HG03280 (cell line): ENCODE measurements at regions not wholly inside any gene's neighbourhood (a gene's known extent, or its start where the extent isn't known, plus 50 kb on each side); places are given as distances from the start of the nearest gene placed in this dataset.

Experiments
- ATAC-seq: cut with Tn5 transposase; IDR thresholded peaks from one replicate; pipeline ENCODE4 v1.9.1; 2021; ENCODE audit warnings: mild to moderate bottlenecking, moderate library complexity; ENCODE audit not compliant: unreplicated experiment

DNA sequence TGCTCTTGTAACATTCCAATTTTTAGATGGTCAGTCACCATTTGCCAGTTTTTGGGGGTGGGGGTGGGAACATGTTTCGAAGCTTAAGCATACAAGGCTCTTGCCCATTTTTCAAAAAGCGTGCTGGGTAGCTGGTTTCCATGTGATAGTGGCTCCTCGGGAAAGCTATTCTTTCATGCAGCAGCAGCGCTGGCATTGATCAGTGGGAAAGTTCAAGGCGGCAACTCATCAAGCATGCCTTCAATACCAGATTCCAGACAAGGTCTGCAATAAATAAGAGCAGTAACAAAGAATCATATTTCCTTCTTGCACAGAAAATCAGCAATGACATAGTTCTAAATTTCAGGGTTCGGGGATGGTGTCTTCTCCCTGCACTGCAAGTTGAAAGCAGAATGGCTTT lies 133.5 kb upstream of the ONECUT1 start:
- ATAC-seq, result no peak

DNA sequence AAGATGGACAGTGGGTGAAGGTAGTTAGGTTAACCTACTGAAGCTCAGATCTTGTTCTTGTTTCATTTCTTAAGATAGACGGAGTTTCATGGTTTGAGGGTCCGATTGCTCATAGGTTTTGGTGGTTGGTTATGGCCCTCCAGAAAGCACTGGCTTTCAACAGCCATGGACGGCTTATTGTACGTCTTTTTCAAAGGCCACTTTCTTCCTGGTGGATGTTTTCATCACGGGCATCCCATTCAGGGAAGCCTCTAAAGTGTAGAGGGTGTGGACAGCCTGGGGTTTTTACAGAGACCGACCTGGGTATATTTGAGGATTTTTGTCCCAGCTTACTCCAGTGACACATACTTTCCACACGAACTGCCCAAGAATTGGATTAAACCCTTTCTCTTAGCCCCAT lies 132.7 kb upstream of the ONECUT1 start:
- no peak for ATAC-seq

DNA sequence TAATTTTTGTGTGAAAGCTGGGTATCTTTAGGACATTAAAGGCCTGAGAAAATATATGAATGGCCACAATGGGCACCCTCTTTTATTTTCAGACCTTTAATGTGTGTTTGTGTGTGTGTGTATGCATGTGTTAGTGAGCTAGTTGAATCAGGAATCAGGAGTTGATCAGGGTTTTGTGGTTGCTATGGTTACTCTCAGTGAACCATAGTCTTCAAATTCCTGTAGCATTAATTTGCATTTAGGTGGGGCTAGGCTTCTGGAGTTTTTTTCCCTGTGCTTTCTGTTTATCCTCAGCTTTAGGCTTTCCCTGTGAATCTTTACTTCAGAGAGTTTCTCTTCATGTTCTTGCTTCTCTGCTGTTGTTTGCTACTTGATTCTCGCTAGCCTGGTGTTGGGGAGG lies 122.0 kb upstream of the ONECUT1 start:
- ATAC-seq, result no peak

DNA sequence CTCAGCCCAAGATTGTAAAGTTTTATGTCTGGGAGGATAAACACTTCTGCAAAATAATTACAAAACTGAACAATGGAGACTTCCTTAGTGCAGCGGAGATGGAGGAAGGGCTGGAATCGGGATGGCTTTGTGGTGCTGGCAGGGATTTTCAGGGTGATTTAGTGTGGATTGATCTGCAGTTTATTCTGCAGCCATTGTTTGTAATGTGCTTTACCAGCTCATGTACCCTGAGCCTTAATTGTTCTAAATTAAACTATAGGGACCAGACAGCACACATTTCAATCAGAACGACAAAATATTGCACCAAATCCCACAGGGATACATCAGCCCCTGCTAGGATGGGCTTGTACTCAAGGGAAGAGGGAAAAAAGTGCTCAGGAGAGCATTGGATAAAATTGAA lies 103.2 kb upstream of the ONECUT1 start:
- ATAC-seq, result no peak

DNA sequence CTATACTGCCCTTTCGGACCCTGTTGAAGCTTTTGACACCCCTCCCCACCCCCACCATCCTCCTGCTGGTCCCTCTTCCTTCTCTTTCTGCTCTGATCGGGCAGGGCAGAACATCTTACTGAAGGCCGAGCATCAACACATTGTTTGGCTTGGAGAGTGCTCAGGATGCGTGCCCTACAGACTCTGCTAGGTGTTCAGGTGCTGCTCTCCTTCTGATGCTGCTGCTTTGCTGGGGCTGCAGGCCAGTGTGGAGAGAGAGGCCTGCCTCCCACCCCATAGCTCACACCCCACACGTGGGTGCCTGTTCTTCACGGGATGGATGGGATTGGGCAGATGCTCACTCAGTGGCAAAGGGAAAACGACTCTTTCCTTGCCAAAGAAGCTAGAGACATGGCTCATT lies 89.8 kb upstream of the ONECUT1 start:
- no peak for ATAC-seq

DNA sequence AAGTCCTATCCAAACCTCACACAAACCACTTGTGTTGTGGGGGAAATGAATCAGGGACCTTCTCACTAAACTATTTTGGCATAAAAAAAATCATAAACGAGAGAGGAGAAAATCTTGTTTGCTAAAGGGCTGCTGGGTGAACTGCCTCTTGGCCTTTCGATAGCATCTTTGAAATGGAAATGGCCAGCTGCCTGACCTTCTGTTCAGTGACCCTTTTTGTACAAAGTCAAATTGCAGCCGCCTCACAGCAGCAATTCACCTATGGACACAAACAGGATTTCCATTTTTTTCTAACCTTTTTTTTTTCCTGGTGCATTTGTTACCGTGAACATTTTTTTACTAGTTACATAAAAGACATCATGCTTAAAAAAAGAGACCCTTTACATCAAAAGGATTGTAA lies 89.0 kb upstream of the ONECUT1 start:
- ATAC-seq, result no peak

DNA sequence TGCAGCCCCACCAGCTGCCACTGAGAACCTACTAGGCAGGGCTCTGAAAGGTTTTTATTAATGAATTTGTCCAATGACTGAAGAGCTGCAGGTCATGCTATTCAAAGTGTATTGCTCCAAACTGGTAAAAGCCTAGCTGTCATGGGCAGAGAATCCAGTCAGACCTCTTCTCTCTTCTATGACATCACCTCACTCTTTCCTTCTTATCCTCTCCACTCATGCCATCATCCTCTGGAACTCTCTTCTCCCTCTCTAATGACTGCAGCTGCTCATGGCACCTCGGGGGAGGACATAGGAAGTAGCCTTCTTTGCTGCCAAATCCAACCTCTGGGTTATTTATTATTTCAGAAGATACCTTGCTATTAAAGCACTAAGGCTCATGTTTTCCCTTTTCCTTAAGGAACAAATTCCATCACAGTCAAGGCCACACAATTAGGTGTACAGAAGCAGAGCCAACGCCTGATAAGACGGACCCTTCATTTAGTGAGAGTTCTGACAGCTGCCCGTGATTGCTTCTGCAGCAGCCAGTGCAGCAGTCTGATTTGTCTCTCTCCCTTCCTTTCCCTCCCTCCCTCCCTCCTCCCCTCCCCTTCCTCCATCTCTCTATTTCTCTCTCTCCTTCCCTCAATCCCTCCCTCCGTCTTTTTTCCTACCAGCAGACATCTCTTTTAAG lies 87.0 kb upstream of the ONECUT1 start:
- no peak for ATAC-seq

DNA sequence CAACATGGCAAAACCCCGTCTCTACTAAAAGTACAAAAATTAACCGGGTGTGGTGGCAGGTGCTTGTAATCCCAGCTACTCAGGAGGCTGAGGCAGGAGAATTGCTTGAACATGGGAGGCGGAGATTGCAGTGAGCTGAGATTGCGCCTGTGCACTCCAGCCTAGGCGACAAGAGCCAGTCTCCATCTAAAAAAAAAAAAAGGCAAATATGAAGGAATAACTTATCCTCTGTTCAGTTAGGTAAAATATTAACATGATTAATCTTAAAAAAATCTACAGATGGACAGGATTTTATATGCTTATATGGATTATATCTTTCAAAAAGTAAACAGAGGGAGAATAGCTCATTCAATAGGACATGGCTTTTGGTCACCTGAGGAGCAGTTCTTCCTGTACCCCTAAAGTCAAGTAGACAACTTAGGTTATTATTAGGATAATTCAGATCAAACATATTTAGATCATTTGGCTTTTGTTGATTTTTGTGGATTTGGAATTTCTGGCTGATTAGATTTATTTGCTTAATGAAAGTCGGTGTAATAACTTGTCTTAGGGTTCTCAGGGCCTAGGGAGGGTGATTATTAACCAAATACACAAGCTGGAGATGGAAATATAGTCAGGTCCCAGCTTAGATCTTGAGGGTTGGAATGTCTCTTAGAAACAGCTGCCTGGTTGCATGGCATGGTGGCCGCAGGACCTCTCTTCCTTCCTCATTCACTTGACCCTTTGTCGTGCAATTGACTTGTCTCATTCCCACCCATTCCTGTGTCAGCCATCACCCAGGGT lies 82.1 kb upstream of the ONECUT1 start:
- no peak for ATAC-seq

DNA sequence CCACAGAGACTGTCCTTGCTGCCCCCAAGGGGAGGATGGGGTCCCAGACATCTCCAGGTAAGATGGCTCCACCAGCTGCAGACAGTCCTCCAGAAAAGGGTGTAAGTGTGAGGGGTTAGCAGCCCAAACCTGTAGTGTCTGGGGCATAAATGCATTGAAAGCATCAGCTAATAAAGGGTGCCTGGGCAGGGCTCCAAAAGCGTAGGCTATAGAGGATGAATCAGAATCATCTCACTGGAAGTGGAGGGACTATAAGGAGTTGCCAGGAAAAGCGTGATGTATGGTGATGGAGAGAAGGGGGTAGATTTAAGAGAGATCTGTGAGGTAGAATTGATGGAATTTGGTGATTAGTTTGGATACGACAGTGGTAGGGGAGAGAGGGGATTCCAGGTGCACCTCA lies 79.9 kb upstream of the ONECUT1 start:
- no peak for ATAC-seq

DNA sequence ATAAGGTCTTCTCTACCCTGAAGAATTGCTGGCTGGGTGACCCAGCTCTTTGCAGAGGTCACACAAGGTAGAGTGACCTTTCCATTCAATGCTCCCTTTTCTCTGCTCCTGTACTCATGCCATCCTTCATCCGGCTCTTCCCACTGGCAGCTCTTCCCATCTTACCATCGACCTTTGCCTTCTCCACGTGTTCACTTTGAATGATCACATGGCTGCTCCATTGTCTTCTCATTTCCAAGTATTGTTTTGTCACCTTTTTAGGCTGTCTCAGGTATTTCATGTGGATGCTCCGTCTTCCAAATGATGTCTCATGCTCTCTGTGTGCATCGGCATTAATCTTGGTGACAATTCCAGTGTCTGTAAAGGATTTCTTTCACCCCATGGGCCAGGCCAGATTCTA lies 76.6 kb upstream of the ONECUT1 start:
- no peak for ATAC-seq

DNA sequence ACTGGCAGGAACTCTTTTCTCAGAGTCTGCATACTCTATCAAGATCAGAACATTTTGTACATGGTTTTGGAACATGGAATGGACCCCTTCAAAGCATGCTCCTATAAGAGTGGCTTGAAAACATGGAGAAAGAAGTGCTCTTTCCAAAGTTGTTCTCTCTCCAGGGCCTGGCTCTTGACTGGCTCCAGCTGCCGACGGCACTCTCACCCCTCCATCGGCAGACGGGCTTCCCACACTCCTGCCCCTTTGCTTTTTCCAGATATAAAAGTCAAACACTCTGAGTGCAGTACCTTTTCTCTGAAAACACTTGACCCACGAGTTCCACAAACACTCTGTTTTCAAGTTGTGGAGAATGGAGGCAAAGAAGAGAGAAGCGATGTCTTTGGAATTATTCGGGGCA lies 72.5 kb upstream of the ONECUT1 start:
- no peak for ATAC-seq

DNA sequence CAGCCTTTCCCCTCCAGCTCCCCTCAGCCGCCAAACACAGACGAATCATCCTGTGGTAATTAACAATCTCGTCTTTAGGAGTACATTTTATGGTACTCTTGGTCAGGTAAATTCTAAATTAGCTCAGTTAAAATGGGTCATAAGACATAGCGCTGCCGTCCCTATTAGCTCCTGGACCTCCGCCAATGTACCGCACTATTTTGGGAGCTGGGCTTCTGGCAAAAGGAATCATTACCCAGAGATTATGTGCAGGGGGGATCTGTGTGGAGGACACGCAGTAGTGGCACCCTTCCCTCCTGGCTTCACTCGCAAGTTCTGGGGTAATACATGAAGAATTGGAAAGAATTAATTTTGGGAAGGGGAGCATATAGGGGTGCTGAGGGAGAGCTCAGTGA lies 68.6 kb upstream of the ONECUT1 start:
- no peak for ATAC-seq

DNA sequence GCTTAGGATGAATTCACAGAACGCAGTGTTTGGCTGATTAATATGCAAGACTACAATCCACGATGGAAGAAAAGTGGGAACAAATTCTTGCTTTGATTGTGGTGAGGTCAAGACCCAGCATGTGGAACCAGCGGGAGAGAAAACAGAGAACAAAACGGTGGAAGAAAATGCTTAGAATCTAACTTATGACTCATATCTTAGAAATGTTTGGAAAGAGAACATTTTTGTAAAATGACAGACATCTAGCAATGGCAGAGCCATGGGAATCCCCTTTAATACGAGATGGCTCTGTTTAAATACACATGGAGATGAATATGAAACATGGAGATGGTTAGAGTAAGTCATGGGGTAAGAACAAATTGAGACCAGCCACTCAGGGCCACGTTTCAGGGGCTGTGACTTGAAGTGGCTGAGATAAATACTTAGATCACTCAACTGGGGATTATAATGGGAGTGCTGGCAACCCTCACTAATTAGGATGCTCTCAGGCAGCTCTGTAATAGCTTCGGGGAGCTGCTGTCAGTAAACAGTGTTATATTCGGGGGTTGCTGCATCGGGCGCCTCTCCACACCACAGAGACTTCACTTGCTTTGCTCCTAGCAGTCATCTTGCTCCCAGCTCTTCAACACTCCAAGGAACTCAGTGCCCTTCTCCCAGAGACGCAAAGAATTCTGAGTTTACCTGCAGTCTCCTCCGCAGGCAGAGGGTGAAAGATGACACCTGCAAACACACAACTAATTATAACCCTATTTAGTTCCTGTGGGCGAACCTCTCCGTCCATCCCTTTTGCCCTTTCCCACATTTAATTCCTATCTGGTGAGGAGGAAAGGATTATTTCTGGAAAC lies 68.0 kb upstream of the ONECUT1 start:
- ATAC-seq, result no peak

DNA sequence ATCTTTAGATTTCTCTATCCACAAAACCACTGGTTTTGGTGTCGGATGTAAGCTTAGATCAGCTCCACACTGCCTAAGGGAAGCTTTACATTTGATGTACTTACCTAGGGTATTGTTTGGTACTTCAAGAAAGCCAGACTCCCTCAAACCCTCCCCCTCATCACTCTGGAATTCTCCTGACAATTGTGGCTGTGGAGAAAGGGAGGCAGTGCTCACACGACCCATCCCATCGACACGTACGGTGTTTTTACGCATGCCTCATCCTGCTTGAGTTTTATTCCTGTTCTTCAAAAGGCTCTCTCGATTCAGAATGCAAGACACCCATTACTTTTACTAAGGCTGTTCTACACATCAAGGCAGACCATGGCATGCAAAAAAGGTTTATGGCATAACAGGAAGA lies 67.3 kb upstream of the ONECUT1 start:
- ATAC-seq, result no peak

DNA sequence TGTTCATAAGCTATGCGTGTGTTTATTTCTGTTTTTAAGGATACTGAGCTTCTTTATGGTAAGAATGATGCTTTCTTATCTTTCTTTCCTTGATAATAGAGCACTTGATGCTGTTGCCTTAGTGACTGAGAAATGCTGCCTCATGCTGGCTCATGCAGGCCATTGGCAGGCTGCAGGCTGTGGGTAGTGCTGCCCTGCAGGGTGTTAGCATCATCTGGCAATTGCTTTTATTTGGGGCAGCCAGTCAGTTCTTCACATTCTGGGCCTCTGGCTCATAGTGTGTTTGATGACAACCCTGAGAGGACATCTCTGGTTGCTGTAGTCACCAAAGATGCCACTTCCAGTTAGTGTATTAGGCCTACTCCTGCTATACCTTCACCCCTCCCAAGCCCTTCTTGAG lies 66.2 kb upstream of the ONECUT1 start:
- ATAC-seq, result no peak

DNA sequence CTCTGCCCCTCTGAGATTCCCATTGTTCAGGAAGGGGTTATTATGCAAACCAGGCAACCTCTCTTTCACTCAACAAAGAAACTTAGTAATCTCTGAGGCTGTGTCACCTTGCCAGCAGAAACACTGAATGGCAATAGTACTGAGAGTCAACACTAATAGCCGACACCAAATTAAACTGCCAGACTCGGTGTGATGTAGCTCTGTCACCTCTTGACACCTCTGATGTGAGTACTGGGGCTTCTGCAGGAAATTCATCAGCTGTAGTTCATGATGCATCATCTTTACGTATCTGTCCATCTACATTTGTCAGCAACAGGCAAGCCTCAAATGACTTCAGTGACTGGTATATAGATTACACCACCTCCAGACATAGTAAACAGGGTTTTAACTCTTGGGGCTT lies 65.0 kb upstream of the ONECUT1 start:
- ATAC-seq, result no peak

DNA sequence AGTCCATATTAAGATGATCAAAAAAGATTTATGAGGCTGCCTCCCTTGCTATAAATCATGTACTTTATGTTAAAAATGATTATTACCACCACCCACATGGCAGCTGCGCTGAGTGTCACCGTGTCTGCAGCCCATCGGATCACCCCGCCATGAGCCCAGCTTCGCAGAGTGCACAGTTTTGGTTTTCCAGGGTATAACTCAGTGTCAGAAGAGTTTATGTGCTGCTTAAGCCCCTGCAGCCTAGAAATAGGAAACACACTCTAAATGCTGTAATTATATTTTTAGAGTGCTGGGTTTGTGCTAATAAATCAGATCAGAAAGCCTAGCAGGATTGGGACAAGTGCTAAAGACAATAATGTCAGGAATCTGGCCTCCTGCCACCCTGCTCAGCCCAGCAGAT lies 54.7 kb upstream of the ONECUT1 start:
- ATAC-seq, result no peak
